Skeletal muscle cell (primary cell): ENCODE measurements at regions not wholly inside any gene's neighbourhood (a gene's known extent, or its start where the extent isn't known, plus 50 kb on each side); places are given as distances from the start of the nearest gene placed in this dataset.

Experiments
- DNase-seq: peaks from one replicate; pipeline ENCODE4 v3.0.0-alpha.2; 2010; ENCODE audit warnings: low read depth
- H3K4me3 ChIP-seq: 2 replicates; pipeline ENCODE4 v1.5.1; 2011; ENCODE audit warnings: low read depth, mild to moderate bottlenecking, control low read depth, low read length, moderate library complexity

DNA sequence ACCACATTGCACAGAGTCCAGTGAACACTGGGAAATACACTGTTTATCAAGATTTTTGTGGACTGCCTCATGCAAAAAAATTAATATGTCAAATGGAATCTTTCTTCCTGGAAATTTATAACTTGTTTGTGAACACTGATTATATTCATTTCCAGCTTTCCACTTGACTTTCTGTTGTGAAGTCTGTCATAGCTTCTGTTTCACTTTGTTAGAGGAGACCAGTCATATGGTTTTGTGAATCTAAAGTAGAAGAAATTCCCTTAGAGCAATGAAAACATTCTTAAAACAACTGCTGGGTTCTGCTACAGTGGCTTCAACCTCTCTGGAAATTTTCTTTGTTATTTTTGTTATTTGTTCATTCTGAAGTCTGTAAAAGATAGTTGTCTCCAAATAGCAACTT lies 349.5 kb upstream of the NFE2L3 start:
- DNase-seq, result no peak
- H3K4me3 ChIP-seq, result no peak overlapping the region

DNA sequence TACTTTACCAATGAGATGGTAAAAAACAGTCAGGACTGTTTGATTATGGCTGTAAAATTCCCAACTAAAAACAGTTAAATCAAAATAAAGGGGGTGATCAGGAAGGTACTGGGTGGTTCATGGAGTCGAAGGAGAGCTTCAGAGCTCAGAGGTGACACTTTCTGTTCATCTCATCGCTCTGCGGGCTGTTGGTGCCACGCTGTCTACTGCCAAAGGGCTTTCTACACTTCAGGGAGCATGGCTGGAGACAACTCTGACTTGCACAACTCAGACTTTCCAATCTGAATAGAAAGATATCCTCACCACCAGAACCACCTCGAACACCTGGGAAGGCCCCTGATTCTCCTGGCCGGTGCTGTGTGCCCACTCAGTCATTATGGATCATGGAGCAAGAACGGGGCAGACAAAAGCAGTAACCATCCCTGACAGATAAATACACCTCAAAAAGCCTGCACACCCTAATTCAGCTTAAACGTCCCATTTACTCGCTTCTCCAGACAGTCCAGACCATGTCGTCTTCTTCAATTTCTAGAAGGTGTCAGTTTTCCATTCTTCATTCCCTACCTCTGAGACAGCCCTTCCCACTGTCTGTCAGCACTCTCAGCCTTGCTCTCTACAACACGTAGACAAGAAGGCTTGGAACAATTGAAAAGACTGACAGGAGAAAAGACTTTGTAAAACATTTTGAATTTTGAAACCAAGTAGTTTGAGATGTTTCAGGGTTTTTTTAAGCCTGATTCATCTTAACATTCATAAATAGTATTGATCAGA lies 348.7 kb upstream of the NFE2L3 start:
- H3K4me3 ChIP-seq, result no peak overlapping the region
- DNase-seq, result no peak

DNA sequence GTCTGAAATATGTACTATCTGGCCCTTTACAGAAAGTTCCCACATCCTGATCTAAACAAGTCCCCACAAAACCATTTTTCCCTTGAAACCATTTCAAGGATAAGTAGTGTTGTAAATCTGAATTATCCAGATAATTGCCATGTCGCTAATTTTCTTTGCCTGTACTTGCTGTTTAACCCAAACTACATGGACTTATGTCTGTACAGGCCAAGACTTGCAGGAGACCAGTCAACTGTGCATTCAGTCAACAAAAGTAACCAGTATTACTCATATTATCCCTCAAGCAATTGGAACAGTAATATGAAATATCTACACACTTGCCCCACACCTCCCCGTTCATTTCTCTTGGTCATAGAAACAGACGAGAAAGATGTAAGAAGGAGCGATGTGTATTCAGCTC lies 347.8 kb upstream of the NFE2L3 start:
- no peak overlapping the region for H3K4me3 ChIP-seq
- no peak for DNase-seq

DNA sequence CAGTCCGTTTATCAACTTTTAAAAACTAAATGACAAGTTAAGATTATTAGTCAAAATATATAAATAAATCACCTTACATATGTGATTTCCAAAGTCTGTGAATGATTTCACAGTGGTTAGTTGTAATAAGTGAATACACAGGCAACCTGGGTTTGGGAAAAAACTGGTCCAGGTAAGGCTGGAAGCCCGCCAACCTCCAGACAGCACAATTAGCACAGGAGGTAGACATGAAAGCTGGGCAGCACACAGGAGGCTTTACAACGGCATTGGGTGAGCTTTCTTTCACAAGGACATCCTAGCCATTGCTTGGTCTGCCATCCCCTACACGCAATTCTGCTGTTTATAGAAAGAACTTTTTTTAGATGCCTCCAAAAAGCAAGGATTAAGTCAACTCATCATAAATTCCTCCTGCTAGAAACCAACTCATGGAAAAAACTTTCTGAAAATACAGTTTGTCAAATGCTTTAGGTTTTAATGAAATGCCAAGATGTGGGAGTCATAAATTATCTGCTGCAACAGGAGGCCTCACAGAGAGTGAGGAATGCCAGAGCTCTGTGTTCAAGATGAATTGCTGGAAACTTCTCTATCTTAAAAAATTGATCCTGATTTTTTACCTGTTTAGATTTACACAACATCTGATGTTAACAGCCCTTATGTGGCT lies 346.8 kb upstream of the NFE2L3 start:
- H3K4me3 ChIP-seq, result no peak overlapping the region
- no peak for DNase-seq

GRCh38 chr7:25807086-25807611 lies 344.8 kb upstream of the NFE2L3 start:
- DNase-seq, result no peak

GRCh38 chr7:25809441-25809840 lies 342.6 kb upstream of the NFE2L3 start:
- no peak overlapping the region for H3K4me3 ChIP-seq
- no peak for DNase-seq

More at GRCh38 chr7:25807086-25807611, 344.8 kb upstream of the NFE2L3 start:
- no peak overlapping the region for H3K4me3 ChIP-seq

GRCh38 chr7:25812086-25812850 lies 339.7 kb upstream of the NFE2L3 start:
- H3K4me3 ChIP-seq, result no peak overlapping the region
- no peak for DNase-seq

DNA sequence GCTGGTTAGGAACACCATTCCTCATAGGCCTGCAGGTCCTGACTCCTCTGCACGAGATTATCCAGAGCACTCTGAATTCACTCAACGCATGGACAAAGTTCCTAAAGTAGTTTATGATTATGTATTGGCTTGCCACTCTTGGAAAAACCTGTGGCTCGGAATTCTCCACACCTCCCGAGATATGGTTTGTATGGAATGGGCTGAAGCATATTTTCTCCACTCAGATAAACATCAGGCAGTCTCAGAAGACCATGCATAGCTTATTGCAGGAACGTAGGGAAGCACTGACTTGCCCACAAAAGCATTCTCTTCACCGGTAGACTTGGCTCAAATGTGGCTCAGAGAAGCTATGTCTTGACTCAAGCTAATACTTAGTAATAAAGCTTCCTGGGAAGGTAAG lies 338.6 kb upstream of the NFE2L3 start:
- H3K4me3 ChIP-seq, result no peak overlapping the region
- DNase-seq, result no peak

- H3K4me3 ChIP-seq, result no peak overlapping the region
- DNase-seq, result no peak
These were observed 336.3 kb upstream of the NFE2L3 start for GRCh38 chr7:25815711-25816110.

GRCh38 chr7:25820432-25821040 lies 331.5 kb upstream of the NFE2L3 start:
- no peak for DNase-seq
- H3K4me3 ChIP-seq, result no peak overlapping the region

DNA sequence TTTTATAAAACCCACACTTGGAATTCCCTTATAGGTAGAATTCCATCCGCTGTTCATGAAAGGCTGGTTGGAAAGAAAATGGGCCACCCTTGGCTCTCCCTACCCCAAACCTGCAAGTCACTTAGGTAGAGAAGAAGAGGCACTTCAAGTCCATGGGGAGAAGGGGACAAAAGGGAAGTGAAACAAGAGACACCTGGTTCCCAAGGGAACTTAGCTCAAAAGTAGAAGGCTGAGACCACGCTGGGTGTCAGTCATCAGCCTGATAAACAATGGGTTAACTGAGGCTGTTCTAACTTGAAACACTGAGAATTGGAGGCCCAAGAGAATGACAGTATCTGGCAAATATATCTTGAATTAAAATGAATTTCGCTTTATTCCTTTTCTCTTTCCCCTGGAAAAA lies 330.8 kb upstream of the NFE2L3 start:
- H3K4me3 ChIP-seq, result no peak overlapping the region
- DNase-seq, result no peak

DNA sequence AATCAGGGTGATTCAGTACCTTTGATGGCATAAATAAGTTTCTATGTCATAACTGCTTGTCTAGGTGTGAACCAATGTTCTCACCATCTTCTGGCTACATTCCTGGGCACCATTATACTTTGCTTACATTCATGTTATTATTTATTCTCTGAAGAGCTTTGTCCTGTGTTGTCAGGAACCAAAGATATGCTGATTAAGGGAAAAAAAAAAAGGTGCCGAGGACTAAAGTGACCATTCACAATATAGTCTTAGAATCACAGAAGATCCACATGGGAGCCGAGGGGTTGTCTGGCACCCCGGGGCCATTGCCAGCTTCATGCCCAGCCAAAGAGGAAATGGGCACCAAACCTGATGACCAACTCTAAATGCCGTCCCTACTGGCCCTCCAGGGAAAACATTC lies 329.2 kb upstream of the NFE2L3 start:
- no peak for DNase-seq
- no peak overlapping the region for H3K4me3 ChIP-seq

GRCh38 chr7:25823571-25823970 lies 328.4 kb upstream of the NFE2L3 start:
- DNase-seq, result no peak

GRCh38 chr7:25828468-25828867 lies 323.5 kb upstream of the NFE2L3 start:
- H3K4me3 ChIP-seq, result no peak overlapping the region
- no peak for DNase-seq

More at GRCh38 chr7:25823571-25823970, 328.4 kb upstream of the NFE2L3 start:
- H3K4me3 ChIP-seq, result no peak overlapping the region

DNA sequence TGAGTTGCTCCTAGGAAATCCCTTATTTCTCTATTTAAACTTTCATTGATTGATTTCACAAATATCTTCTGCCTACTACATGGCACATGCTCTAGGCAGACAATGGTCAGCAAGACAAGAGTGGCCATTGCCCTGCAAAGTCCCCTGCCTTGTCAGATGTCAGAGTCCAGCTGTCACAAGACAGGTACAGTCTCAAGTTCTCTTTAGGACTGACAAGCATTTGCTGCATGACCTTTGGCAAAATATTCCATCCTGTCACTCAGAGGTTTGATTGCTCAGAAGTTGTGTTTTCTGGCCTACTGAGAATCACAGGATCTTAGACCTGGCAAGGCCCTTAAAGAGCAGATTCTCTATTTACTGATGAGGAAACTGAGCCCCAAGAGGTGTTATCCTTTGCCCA lies 322.3 kb upstream of the NFE2L3 start:
- H3K4me3 ChIP-seq, result no peak overlapping the region
- DNase-seq, result no peak

GRCh38 chr7:25830215-25830614 lies 321.8 kb upstream of the NFE2L3 start:
- no peak overlapping the region for H3K4me3 ChIP-seq
- no peak for DNase-seq

DNA sequence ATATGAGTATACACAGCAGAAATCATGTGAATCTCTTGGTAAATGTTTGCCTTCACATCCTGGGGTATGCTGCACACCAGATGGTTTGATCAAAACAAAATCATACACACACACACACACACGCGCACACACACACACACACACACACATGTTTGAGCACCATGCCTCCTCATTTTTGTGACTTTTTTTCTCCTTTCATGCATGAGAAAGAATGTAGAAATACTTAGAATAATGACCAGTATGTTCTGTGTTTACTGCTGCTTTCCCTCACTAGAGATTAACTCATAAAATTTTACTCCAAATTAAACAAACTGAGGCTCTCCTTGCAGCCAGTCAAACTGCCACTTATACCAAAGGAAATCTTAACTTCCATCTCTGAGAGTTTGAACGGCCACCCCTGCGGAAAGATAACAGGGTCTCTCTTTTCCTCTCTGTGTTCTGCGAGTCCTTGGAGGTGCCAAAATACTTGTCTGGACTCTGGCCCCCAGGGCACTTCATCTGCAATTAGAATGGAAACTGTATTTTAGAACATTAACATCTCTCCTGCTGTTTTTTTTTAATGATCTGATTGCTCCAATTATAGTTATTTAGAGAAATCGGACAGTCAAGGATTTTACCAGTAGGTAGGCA lies 320.8 kb upstream of the NFE2L3 start:
- no peak for DNase-seq
- no peak overlapping the region for H3K4me3 ChIP-seq

- DNase-seq, result no peak
- no peak overlapping the region for H3K4me3 ChIP-seq
These were observed 320.1 kb upstream of the NFE2L3 start for GRCh38 chr7:25831831-25832411.

GRCh38 chr7:25832456-25832855 lies 319.5 kb upstream of the NFE2L3 start:
- no peak overlapping the region for H3K4me3 ChIP-seq
- no peak for DNase-seq
